HG02938 (cell line): ENCODE measurements at regions not wholly inside any gene's neighbourhood (a gene's known extent, or its start where the extent isn't known, plus 50 kb on each side); places are given as distances from the start of the nearest gene placed in this dataset.
"Not testable (repeated sequence)": the region's sequence is repeated elsewhere in the genome, so short reads cannot be mapped to it uniquely, and the experiment has no call there.

Source experiments
- ATAC-seq: cut with Tn5 transposase; IDR thresholded peaks from one replicate; pipeline ENCODE4 v1.9.1; 2021; ENCODE audit warnings: mild to moderate bottlenecking, moderate library complexity; ENCODE audit not compliant: unreplicated experiment

DNA sequence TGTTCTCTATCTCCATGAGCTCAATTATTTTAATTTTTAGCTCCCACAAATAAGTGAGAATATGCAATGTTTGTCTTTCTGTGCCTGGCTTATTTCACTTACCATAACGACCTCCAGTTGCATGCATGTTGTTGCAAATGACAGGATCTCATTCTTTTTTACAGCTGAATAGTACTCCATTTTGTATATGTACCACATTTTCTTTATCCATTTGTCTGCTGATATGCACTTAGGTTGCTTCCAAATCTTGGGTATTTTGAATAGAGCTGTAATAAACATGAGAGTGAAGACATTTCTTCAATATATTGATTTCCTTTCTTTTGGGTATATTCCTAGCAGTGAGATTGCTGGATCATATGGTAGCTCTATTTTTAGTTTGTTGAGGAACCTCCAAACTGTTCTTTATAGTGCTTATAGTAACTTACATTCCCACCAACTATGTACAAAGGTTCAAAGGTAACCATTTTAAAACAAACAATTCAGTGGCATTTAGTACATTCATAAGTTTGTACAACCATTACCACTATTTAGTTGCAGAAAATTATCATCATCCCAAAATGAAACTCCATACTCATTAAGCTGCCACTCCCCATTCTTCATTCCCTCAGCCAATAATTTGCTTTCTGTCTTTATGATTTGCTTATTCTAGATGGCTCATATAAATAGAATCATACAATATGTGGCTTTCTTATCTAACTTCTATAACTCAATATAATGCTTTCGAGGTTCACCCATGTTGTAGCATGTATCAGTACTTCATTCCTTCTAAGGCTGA is 255.9 kb upstream of the NFIA start:
- no peak for ATAC-seq

DNA sequence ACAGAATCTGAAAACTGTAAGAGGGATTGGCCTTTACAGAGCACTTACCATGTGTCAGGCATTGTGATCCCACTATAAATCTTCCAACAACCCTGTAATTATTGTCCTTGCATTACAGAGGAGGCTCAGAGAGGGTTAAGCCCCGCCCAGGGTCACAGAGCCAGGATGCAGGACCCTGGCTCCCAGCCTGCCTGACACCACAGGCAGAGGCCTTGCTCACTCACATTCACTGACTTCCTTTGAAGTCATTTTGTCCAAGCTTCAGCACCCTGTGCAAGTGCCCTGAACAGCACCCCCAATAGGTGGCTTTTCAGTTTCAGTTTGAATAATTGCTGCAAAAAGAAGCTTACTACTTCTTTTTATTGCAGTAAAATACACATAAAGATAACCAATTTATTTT is 256.8 kb upstream of the NFIA start:
- ATAC-seq, result no peak

DNA sequence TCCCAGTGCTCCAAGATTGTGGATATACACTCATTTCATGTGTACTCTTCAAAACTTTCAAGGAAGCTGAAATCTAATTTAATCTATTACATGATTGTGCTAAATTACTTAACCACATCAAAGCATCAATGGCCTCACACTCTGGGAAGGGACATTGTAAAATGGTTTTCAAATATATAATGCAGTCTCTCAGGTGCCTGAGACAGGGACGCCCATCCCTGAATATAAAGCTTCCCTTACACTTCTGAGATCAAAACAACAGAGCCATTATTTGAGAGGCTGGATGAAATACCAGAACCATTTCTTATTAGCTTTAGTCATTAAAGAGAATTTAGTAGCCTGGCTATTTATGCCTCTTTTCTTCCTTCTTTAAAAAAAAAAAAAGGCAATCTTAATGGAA is 259.2 kb upstream of the NFIA start:
- ATAC-seq, result no peak

DNA sequence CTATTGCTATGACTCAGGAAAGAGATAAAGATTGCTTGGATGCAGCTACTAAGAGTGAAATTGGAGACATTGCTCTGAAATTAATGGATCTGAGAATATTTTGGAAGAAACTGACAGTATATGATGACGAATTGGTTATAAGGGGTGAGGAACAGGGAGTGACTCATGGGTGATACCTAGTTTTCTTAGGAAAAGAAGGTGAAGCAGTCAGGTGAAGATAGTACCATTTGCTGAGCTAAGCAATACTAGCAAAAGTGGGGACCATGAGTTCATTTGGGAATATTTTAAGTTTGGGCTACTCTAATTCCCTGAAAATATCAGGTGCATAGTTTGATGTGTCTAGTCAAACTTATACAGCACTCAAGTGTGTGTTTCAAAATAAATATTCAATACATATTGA is 260.1 kb upstream of the NFIA start:
- ATAC-seq, result no peak

DNA sequence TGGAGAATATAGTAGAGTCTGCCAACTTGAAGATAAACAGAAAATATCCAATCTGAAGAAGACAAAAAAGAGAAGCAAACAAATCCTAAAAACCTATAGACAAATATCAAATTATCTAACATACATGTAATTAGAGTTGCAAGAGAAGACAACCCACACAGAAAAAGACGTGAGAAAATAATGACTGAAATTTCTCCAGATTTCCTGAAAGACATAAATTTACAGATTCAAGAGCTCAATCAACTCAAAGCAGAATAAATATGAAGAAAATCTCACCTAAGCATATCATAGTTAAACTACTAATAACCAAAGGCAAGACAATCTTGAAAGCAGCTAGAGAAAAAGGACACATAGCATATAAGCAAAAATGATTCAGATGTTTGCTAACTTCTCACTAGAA is 261.2 kb upstream of the NFIA start:
- no peak for ATAC-seq

DNA sequence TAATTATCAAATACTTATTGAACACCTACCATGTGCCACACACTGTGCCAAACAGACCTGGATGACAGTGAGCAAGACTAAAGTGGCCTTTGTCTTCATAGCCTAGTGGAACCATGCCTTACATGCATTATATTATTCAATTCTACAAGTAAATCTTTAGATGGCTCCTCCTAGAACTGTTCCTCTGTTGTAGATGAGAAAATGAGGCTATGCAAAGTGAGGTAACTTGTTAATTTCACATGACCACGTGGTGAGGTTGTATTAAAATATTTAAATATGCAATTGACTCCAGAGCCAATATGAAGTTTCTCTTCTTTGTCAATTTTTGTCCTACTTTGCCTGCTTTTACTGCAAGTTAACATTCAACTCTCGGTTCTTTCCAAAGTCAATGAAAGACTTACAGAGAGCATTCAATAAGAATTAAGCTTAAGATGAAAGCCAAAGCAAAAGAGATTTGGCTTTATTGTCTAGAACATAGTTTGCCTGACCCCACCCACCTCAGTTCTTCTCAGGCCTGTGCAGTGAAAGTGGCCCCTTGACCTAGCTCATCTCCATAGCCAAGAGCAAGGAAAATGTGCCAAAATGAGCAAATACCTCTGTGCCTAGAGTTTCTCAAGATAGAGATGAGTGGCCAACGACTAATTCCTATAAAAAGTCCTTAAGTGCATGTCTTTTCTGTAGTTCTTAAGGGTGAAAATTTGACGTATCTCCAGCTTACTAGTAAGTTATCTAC is 263.2 kb upstream of the NFIA start:
- ATAC-seq, result no peak

DNA sequence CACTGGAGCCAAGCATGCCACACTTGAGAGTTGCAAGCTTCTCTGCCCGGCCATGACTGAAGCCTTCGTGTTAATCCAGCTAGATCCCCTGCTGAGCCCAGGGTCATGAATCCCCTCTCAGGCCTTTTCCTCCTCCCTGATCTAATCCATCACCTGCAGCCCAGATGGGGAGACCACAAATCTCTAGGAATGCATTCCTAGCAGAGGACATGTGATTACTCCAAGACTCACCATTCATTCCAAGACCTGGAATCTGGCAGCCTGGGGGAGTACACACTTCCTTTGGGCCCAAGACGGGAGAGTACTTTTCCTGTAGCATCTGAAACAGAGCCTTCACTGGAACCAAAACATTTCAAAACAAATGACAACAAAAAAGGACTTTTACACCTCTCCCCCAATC is 269.3 kb upstream of the NFIA start:
- no peak for ATAC-seq

DNA sequence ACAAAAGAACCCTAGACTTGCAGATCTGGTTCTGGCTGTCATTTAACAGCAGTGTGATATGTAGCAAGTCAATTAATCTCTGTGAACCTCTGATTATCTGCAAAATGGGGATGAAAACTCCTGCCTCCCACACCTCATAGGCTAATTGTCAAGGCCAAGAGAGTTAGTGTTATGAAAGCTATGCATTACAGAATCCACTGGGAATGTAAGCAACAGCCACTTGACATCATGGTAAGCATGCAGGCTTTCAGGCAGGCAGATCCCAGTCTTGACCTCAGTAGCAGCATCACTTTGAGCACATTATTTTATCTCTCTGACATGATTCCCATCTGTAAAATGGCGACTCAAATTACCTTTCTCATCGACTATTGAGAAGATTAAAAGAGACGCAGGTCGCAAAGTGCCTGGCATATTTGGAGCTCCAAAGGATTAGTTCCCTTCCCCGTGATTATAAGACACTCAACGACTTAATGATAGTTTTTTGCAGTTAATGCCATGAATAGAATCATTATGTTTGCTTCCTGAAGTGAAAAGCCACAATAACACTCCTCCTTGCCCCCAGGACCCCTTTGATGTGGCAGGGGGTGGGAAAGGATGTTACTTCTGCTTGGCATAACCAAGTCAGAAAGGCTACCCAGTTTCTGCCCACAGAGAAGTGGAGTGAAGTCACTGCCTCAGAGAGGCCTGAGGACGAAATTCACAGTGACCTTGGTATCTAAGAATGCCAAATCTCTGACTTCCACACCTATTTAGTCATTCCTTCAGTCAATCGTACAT is 273.0 kb upstream of the NFIA start:
- no peak for ATAC-seq

DNA sequence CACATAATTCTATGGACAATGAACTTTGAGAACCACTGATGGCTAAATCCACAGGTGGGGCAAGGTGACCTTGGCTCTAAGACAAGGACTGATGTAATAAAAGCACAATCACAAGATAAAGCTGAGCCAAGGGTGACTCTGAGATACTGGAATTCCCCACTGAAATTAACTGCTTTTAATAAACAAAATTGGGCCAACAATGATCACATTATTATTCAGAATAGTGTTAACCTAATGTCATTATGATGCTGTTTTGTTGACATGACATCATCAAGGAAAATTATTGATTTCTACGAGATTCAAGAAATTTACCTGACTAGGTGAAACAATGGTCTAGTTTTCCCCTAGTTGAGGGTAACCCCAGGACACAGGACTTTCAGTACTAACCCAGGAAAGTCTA is 273.7 kb upstream of the NFIA start:
- no peak for ATAC-seq

DNA sequence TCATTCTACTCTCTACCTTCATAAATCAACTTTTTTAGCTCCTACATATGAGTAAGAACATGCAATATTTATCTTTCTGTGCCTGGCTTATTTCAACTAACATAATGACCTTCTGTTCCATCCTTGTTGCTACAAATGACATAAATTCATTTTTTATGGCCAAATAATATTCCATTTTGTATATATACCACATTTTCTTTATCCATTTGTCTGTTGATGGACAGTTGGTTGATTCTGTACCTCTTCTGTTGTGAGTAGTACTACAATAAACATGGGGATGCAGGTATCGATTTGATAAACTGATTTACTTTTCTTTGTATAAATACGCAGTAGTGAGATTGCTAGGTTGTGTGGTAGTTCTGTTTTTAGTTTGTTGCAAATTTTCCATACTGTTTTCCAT is 279.5 kb upstream of the NFIA start:
- ATAC-seq, result no peak

DNA sequence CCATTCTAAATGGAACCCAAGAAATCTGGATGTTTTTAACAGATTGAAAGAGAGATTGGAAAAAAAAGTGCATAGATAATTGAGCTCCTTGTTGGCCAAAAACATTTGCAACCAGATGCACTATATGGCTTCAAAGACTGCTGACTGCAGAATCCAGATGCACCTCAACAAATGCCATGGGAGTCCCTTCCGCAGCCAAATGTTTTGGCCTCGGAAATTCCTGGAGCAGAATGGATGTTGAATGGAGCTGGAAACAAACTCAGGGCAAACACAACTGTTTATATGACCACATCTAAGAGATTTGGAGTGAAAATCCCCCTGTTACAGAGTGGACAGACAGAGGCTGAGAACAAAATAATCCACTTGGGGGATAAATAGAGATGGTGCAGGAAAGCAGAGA is 285.0 kb upstream of the NFIA start:
- ATAC-seq, result no peak

DNA sequence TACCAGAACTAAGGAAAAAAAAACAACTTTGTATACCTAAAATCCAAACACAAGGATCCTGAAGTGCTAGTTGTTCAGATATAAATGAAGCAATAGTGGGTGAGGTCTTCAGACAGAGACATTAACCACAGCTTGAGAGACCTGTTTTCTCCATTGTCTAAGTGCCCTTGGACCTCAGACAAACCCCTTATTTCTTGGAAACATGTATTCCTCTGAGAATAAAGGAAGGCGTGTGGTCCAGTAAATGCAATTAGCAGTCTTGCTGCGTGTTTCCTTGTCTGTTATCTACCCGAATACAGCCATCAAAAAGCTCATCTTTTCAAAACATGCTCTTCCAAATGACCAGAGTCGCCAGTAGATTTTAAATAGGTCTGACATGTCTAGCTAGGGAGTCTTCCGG is 291.1 kb upstream of the NFIA start:
- no peak for ATAC-seq

DNA sequence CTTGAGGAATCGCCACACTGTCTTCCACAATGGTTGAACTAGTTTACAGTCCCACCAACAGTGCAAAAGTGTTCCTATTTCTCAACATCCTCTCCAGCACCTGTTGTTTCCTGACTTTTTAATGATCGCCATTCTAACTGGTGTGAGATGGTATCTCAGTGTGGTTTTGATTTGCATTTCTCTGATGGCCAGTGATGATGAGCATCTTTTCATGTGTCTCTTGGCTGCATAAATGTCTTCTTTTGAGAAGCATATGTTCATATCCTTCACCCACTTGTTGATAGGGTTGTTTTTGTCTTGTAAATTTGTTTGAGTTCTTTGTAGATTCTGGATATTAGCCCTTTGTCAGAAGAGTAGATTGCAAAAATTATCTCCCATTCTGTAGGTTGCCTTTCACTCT is 309.3 kb upstream of the NFIA start:
- not testable (repeated sequence) for ATAC-seq

DNA sequence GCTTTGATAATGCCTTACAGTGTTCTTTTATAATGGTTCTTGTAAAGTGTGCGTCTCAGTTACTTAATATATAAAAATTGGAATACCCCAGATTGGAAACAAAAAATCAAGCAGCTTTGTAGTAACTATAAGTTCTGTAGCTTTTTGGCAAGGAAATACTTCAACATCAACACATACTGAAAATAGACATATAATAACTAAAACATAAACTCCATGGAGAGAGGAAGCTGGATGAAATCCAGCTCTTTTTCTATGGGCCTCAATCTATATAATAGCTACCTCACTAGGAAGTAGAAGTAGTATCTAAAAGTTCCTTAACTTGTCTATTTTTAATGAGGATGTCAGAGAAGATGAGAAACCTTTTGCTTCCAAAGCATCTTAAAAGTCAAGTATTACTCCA is 313.3 kb upstream of the NFIA start:
- ATAC-seq, result no peak

DNA sequence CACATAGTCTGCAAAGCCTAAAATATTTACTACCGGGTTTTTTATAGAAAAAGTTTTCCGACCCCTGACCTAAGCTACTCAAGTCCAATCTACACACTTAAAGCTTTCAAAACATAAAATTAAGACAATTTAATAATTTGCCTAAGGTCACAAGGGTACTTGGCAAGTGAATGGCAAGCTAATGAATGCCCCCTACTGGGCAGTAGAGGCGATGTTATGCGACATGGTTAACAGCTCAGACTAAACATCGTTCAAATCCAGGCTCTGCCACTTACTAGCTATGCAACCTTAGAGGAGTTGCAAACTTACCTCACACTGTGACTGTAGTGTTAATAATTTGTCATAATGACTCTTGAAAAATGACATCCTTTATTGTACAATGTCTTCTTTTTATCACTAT is 317.2 kb upstream of the NFIA start:
- no peak for ATAC-seq

DNA sequence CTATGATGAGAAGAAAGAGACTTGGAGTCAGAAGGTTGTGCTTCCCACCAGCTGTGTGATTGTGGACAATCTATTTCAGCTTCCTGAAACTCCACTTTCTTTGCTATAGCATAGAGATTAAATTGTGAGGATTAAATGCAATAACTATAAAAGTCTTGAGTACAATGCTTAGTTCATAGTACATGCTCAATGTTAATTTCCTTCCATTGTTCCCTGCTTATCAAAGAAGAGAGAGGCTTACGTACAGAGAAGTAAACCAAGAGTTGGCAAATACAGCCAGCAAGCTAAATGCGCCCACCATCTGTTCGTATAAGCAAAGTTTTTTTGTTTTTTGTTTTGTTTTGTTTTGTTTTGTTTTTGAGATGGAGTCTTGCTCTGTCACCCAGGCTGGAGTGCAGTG is 317.9 kb upstream of the NFIA start:
- ATAC-seq, result no peak

DNA sequence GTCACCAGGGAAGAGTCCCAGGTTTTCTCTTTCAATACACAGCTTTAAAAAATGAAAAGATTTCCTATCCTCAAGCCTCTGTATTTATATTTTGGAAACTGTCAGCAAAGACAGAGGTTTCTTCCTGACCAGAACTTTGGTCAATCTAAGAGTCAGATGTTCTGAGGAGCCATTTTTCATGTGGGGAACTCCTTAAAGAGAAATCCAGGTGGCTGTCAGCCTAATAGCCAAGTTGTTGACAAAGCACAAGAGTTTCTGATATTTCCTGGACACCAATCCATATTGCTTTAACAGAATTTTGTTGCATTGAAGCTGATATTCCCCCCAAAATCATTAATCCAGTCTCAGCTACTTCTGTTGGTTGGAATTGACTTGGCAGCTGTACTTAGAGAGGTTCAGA is 318.6 kb upstream of the NFIA start:
- ATAC-seq, result no peak

DNA sequence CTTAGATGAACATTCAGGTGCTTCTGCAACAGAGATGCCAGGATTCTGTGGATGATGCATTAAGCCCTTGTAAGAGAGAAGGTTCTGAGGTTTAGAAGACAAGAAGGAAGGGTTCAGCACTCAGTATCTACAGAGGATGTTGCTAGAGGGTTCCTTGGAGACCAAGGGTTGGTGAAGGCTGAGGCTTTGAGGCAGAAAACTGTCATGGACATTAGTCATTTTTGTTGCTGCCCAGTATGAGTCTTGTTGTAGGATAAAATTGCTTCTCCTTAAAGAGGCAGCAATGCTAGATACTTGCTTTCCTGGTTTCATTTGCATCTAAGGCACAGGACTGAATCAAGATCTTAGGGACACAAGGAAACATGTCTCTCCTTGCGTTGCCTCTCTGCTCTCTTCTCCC is 319.4 kb upstream of the NFIA start:
- ATAC-seq, result no peak

DNA sequence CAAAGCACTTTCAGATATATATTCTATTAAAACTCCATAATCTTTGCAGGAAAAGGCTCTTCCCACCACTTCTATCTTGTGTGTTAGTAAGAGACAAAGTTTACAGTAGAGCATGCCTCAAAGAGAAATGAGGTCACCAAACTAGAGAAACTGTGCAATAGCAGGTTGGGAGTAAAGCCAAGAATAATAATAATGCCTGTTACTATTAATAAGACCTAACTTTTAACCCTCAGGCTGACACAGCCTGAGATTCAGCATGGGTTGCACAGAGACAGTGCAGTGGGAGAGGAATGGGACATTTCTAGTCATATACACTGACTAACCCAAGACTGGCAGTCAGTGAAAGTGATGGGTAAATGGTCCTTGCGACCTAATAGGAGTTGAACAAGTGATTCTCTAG is 320.2 kb upstream of the NFIA start:
- no peak for ATAC-seq

DNA sequence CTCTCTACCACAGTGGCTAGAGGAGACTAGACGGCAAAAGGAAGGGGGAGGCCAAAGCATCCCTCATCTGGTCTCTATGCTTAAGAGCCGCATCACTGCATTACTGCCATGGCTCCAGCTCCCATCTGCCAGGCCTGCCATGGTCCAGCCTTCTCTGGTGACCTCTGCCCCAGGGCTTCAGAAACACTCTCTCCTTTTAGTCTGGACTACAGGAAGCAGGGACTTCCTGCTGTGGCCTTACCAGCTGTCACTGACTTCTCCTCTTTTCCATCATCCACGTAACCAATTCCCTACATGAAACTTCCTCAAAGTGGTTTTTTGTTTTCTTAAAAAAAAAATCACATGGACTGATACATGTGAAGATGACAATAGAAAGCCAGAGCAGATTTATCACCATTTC is 323.1 kb upstream of the NFIA start:
- no peak for ATAC-seq

DNA sequence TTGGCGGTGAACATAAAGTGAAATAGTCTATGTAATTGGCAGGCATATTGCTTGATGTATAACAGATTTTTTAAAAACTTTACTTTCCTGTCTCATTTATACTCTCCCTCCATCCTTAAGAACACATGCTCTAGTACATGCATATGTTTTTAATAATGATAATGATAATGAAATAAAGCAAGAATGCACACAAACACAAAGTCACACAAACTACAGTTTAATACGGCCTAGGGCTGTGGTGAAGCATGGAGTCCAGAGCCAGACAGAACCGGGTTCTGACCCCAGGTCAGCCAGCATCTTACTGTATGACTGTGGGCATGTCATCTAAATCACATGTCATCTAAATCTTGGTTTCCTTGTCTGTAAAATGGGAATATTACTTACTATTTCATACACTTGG is 324.9 kb upstream of the NFIA start:
- ATAC-seq, result no peak
